ENCODE measurements at regions not wholly inside any gene's neighbourhood (a gene's known extent, or its start where the extent isn't known, plus 50 kb on each side); places are given as distances from the start of the nearest gene placed in this dataset.

DNA sequence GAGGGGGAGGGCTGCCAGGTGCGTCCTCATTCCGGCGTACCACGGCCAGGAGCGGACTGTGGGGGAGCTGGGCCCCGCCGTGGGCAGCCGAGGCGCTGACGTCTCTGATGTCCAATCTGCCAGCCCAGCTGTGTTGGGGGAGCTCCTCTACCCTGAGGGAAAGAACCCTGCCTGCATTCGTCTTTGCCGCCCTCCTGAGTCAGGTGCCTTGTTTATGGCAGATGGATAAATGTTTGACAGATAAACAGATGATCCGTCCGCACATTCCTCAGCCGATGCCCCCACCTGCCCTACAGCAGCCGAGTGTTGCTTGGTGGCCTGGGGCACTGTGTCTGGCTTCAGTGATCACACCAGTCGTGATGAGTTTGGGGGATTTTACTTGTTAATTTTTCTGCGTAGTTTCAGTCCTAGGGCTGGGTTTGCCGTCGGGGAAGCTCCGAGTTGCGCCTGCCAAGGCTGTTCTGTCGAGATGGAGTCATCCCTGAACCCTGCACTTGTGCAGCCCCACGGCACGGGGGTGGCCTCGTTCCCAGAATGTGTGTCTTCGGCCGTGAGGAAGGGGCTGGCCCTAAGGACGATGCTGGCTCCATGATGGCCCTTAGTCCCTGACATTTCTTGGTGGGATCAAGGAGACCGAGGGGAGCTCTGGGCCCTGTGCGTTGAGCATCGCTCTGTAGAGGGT, 1083.9 kb downstream of the BRD1 start:
- no peak overlapping the region for H3K4me3 ChIP-seq (ENCODE audit: control insufficient read depth, low read depth, low read length)
- TF ChIP-seq CTCF (IDR thresholded peaks at IDR 0.05; ENCODE audit: control insufficient read depth, insufficient read depth, low read depth, low read length, missing control alignments), result no peak
- DNase-seq (ENCODE audit: low read depth), result no peak

DNA sequence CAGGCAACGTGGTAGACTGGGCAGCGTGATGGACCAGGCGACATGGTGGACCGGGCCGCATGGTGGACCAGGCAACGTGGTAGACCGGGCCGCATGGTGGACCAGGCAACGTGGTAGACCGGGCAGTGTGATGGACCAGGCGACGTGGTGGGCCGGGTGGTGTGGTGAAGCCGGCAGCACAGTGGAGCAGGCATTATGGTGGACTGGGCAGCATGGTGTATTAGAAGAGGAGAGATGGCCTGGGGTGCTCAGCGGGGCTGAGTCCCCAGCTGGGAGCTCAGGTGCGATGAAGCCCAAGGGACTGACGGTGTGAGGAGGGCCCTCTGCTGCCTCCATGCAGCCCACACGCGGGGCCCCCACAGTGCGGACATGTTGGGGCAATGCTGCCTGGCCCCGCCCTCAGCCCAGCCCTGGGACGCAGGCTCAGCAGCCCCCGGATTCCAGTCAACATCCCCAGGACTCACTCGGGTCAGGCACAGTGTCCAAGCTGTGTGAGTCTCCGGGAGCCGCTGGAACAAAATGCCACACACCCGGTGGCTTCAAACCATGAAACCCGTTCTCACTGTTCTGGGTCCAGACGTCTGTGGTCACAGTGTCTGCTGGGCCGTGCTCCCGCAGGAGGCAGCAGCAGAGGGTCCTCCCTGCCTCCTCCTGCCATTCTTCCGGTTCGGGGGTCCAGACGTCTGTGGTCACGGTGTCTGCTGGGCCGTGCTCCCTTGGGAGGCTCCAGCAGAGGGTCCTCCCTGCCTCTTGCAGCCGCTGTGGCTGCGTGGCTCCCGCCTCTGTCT, 1084.9 kb downstream of the BRD1 start:
- no peak for TF ChIP-seq CTCF (IDR thresholded peaks at IDR 0.05; ENCODE audit: control insufficient read depth, insufficient read depth, low read depth, low read length, missing control alignments)
- no peak for DNase-seq (ENCODE audit: low read depth)
- no peak overlapping the region for H3K4me3 ChIP-seq (ENCODE audit: control insufficient read depth, low read depth, low read length)

- no peak for DNase-seq (ENCODE audit: low read depth)
- no peak overlapping the region for H3K4me3 ChIP-seq (ENCODE audit: control insufficient read depth, low read depth, low read length)
Observed at GRCh38 chr22:48742191-48742555, 1085.5 kb downstream of the BRD1 start.

GRCh38 chr22:48741540-48741939, 1086.1 kb downstream of the BRD1 start:
- DNase-seq (ENCODE audit: low read depth), result no peak

More at GRCh38 chr22:48742191-48742555, 1085.5 kb downstream of the BRD1 start:
- no peak for TF ChIP-seq CTCF (IDR thresholded peaks at IDR 0.05; ENCODE audit: control insufficient read depth, insufficient read depth, low read depth, low read length, missing control alignments)

DNA sequence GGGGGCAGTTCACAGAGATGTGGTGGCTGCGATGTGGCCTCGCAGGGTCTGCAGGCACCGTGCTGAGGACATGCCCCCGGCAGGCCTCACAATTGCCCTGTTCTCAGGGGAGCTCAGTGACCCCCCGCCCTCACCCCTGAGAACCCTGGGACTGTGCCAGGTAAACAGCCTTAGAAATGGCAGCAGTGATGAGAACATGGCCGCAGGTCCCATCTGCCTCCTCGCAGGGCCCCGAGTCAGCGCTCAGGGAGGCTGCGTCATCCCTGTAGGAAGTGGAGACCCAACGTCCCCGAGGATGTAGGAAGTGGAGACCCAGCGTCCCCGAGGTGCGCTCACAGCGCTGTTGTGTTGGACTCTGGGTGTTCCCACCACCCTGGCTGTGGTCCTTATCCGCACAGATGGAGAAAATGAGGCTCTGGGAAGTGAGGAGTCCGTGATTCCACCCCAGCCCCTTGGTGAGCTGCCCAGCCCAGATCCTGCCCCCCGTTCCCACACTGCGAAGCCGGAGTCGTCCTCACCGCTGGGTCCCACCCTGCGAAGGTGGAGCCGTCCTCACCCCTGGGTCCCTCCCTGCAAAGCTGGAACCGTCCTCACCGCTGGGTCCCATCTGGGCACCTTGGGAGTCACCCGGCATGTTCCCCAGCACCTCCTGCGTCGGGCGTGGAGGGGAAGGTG, 1086.8 kb downstream of the BRD1 start:
- no peak overlapping the region for H3K4me3 ChIP-seq (ENCODE audit: control insufficient read depth, low read depth, low read length)
- no peak for TF ChIP-seq CTCF (IDR thresholded peaks at IDR 0.05; ENCODE audit: control insufficient read depth, insufficient read depth, low read depth, low read length, missing control alignments)

More at GRCh38 chr22:48741540-48741939, 1086.1 kb downstream of the BRD1 start:
- no peak for TF ChIP-seq CTCF (IDR thresholded peaks at IDR 0.05; ENCODE audit: control insufficient read depth, insufficient read depth, low read depth, low read length, missing control alignments)
- H3K4me3 ChIP-seq (ENCODE audit: control insufficient read depth, low read depth, low read length), result no peak overlapping the region

GRCh38 chr22:48740086-48740730, 1087.5 kb downstream of the BRD1 start:
- DNase-seq (ENCODE audit: low read depth), result no peak
- no peak for TF ChIP-seq CTCF (IDR thresholded peaks at IDR 0.05; ENCODE audit: control insufficient read depth, insufficient read depth, low read depth, low read length, missing control alignments)
- H3K4me3 ChIP-seq (ENCODE audit: control insufficient read depth, low read depth, low read length), result no peak overlapping the region

More for the DNA sequence above, 1086.8 kb downstream of the BRD1 start:
- DNase-seq (ENCODE audit: low read depth), result no peak

Measured in AG09309 (cell line).